Transverse colon (tissue), 4 donors: ENCODE measurements at regions not wholly inside any gene's neighbourhood (a gene's known extent, or its start where the extent isn't known, plus 50 kb on each side); places are given as distances from the start of the nearest gene placed in this dataset.

ENCODE experiments used
- EP300 ChIP-seq: sonication (generic); formaldehyde crosslinking; IDR thresholded peaks from one replicate; pipeline ENCODE4 v1.6.1; 2017; ENCODE audit warnings: antibody characterized with exemption, low read depth
- POLR2A ChIP-seq: fragments of 450-650 bp; IDR thresholded peaks from one replicate; pipeline ENCODE4 v1.6.1; 2016; ENCODE audit warnings: antibody characterized with exemption, mild to moderate bottlenecking, moderate library complexity
- POLR2AphosphoS5 ChIP-seq, 3 donors: sonication (generic); formaldehyde crosslinking; IDR thresholded peaks; one replicate each; pipeline ENCODE4 v1.6.1; 2016; ENCODE audit warnings: antibody characterized with exemption in 3 of 3
- TF ChIP-seq, protein P1 (sequence below), 5 experiments: fragments of 200-600 bp in 3 of 5; fragments of 450-650 bp in 2 of 5; sonication (generic) in 3 of 5; IDR thresholded peaks; 1 replicate in 2 of 5; 2 replicates in 3 of 5; pipeline ENCODE4 v1.5.1; 2016 to 2017; ENCODE audit warnings: antibody characterized with exemption in 5 of 5, inconsistent platforms in 3 of 5, mild to moderate bottlenecking in 2 of 5, moderate library complexity in 1 of 5

DNA sequence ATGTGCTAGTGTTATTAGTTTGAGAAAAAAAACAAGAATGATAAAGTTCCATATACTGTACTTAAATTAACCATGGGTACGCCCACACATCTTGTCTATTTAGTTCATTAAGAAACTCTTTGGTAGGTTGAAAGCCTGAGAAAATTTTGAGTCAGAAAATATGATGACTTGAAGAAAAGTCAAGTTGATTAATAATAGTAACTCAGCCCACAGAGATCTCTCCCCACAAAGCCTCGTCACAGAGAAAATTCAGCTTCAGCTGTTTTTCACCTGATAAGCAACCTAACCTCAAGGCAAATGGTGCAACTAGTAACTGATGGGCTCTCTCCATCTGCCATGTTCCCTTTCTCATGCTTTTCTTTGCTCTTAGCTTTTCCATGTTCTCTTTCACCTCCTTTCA, 1021.6 kb downstream of the GATA3 start:
- TF ChIP-seq EP300, result no peak
- no peak for TF ChIP-seq POLR2A
- TF ChIP-seq, protein P1, sequence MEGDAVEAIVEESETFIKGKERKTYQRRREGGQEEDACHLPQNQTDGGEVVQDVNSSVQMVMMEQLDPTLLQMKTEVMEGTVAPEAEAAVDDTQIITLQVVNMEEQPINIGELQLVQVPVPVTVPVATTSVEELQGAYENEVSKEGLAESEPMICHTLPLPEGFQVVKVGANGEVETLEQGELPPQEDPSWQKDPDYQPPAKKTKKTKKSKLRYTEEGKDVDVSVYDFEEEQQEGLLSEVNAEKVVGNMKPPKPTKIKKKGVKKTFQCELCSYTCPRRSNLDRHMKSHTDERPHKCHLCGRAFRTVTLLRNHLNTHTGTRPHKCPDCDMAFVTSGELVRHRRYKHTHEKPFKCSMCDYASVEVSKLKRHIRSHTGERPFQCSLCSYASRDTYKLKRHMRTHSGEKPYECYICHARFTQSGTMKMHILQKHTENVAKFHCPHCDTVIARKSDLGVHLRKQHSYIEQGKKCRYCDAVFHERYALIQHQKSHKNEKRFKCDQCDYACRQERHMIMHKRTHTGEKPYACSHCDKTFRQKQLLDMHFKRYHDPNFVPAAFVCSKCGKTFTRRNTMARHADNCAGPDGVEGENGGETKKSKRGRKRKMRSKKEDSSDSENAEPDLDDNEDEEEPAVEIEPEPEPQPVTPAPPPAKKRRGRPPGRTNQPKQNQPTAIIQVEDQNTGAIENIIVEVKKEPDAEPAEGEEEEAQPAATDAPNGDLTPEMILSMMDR (IDR thresholded peaks at IDR 0.05), result no peak
- TF ChIP-seq POLR2AphosphoS5 (IDR thresholded peaks at IDR 0.05), result no peak
